Stomach (tissue), 4 donors: ENCODE measurements at regions not wholly inside any gene's neighbourhood (a gene's known extent, or its start where the extent isn't known, plus 50 kb on each side); places are given as distances from the start of the nearest gene placed in this dataset.
"Not testable (repeated sequence)": the region's sequence is repeated elsewhere in the genome, so short reads cannot be mapped to it uniquely, and the experiment has no call there.

ENCODE experiments used
- POLR2A ChIP-seq, 4 donors: fragments of 450-650 bp; IDR thresholded peaks; one replicate each; pipeline ENCODE4 v1.6.1; 2016; ENCODE audit warnings: antibody characterized with exemption in 4 of 4, control low read depth in 2 of 4, mild to moderate bottlenecking in 1 of 4, moderate library complexity in 1 of 4
- POLR2AphosphoS5 ChIP-seq, 3 donors: sonication (generic); formaldehyde crosslinking; IDR thresholded peaks; one replicate each; pipeline ENCODE4 v1.6.1; 2016; ENCODE audit warnings: antibody characterized with exemption in 3 of 3
- TF ChIP-seq, protein P1 (sequence below), 7 experiments: fragments of 450-650 bp in 4 of 7; fragments of 200-600 bp in 3 of 7; sonication (generic) in 3 of 7; IDR thresholded peaks; one replicate each; pipeline ENCODE4 v1.5.1; 2016 to 2019; ENCODE audit warnings: antibody characterized with exemption in 7 of 7, control low read depth in 2 of 7, mild to moderate bottlenecking in 1 of 7

DNA sequence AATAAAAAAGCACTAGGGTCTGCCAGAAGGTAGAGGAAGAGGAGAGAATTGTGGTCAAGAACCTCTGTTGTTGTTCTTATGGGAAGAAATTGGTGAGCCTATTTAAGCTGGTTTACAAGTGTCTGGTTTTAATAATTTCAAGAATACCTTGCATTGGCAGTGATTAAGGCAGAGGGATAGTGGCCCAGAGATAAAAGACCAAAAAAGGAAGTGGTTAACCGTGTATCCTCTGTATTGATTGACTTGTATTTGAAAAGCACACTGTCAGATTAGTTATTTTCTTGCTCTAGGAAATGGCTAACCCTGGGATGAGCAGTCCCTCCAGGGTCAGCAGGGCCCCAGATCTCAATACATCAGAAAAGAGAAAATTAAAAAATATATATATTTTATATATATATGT lies 190.1 kb downstream of the SPIN4 start:
- TF ChIP-seq, protein P1, sequence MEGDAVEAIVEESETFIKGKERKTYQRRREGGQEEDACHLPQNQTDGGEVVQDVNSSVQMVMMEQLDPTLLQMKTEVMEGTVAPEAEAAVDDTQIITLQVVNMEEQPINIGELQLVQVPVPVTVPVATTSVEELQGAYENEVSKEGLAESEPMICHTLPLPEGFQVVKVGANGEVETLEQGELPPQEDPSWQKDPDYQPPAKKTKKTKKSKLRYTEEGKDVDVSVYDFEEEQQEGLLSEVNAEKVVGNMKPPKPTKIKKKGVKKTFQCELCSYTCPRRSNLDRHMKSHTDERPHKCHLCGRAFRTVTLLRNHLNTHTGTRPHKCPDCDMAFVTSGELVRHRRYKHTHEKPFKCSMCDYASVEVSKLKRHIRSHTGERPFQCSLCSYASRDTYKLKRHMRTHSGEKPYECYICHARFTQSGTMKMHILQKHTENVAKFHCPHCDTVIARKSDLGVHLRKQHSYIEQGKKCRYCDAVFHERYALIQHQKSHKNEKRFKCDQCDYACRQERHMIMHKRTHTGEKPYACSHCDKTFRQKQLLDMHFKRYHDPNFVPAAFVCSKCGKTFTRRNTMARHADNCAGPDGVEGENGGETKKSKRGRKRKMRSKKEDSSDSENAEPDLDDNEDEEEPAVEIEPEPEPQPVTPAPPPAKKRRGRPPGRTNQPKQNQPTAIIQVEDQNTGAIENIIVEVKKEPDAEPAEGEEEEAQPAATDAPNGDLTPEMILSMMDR (IDR thresholded peaks at IDR 0.05) = not testable (repeated sequence)
- not testable (repeated sequence) for TF ChIP-seq POLR2AphosphoS5, POLR2A (IDR thresholded peaks at IDR 0.05)
